Fibroblast of lung (primary cell): ENCODE measurements at regions not wholly inside any gene's neighbourhood (a gene's known extent, or its start where the extent isn't known, plus 50 kb on each side); places are given as distances from the start of the nearest gene placed in this dataset.
"Not testable (repeated sequence)": the region's sequence is repeated elsewhere in the genome, so short reads cannot be mapped to it uniquely, and the experiment has no call there.

Experiments
- DNase-seq, 2 donors: peaks; one replicate each; pipeline versions ENCODE4 v3.0.0 to v3.0.0-alpha.2; 2010; ENCODE audit warnings: low read depth in 2 of 2
- H2AFZ ChIP-seq: 2 replicates; pipeline ENCODE4 v1.5.1; 2012; ENCODE audit warnings: low read length, control low read depth, inconsistent platforms
- H3K27ac ChIP-seq: 2 replicates; pipeline ENCODE4 v1.5.1; 2011; ENCODE audit warnings: low read length, control low read depth; ENCODE audit not compliant: insufficient read depth
- H3K27me3 ChIP-seq: 2 replicates; pipeline ENCODE4 v1.5.1; 2011; ENCODE audit warnings: mild to moderate bottlenecking, low read length; ENCODE audit not compliant: control insufficient read depth, insufficient read depth
- H3K36me3 ChIP-seq: 2 replicates; pipeline ENCODE4 v1.5.1; 2011; ENCODE audit warnings: low read length; ENCODE audit not compliant: control insufficient read depth, insufficient read depth
- H3K4me1 ChIP-seq: 2 replicates; pipeline ENCODE4 v1.5.1; 2011; ENCODE audit warnings: low read length; ENCODE audit not compliant: control insufficient read depth, insufficient read depth; ENCODE audit errors: extremely low read depth
- H3K4me2 ChIP-seq: 2 replicates; pipeline ENCODE4 v1.5.1; 2011; ENCODE audit warnings: low read length, control low read depth; ENCODE audit not compliant: insufficient read depth; ENCODE audit errors: extremely low read depth
- H3K4me3 ChIP-seq, 4 experiments: fragments of 200-600 bp in 1 of 4; sonication (generic) in 1 of 4; replicated peaks in 1 of 4; 2 replicates each; pipeline ENCODE4 v1.5.1; 2011 to 2016; ENCODE audit warnings: low read length in 4 of 4, low read depth in 3 of 4, mild to moderate bottlenecking in 3 of 4, control low read depth in 2 of 4, inconsistent platforms in 1 of 4, mixed read lengths in 1 of 4; ENCODE audit not compliant: insufficient read depth in 1 of 4; ENCODE audit errors: control extremely low read depth in 1 of 4
- H3K79me2 ChIP-seq: 2 replicates; pipeline ENCODE4 v1.5.1; 2012; ENCODE audit warnings: mild to moderate bottlenecking, low read length, inconsistent platforms; ENCODE audit not compliant: control insufficient read depth, insufficient read depth
- H3K9ac ChIP-seq: 2 replicates; pipeline ENCODE4 v1.5.1; 2011; ENCODE audit warnings: mild to moderate bottlenecking, low read length, control low read depth; ENCODE audit not compliant: insufficient read depth
- H3K9me3 ChIP-seq: 2 replicates; pipeline ENCODE4 v1.5.1; 2012; ENCODE audit warnings: low read depth, low read length; ENCODE audit not compliant: control insufficient read depth, insufficient read depth
- H4K20me1 ChIP-seq: 2 replicates; pipeline ENCODE4 v1.5.1; 2011; ENCODE audit warnings: low read length; ENCODE audit not compliant: control insufficient read depth, insufficient read depth; ENCODE audit errors: extremely low read depth
- CTCF ChIP-seq, 2 donors: IDR thresholded peaks in 1 of 2; conservative IDR thresholded peaks in 1 of 2; 1 replicate in 1 of 2; 2 replicates in 1 of 2; pipeline ENCODE4 v1.5.1; 2011 to 2012; ENCODE audit warnings: low read length in 2 of 2, control low read depth in 1 of 2, inconsistent platforms in 1 of 2, low read depth in 1 of 2, mild to moderate bottlenecking in 1 of 2
- EZH2 ChIP-seq: IDR thresholded peaks from 2 replicates; pipeline ENCODE4 v1.5.1; 2012; ENCODE audit warnings: low read length, control low read depth, mild to moderate bottlenecking; ENCODE audit errors: missing control alignments

- no peaks in the 10 kb centered on the region for H3K4me1 ChIP-seq
- no peaks in the 10 kb centered on the region for H3K79me2 ChIP-seq
- no peak overlapping the region for H3K4me2 ChIP-seq
- DNase-seq: no peak
- H3K4me3 ChIP-seq: no peak overlapping the region
- no peak overlapping the region for H3K27ac ChIP-seq
- no peaks in the 10 kb centered on the region for H3K27me3 ChIP-seq
- H4K20me1 ChIP-seq: no peaks in the 10 kb centered on the region
- no peaks in the 10 kb centered on the region for H3K9me3 ChIP-seq
- no peaks in the 10 kb centered on the region for H3K36me3 ChIP-seq
- no peak overlapping the region for H2AFZ ChIP-seq
- TF ChIP-seq EZH2: no peak
- no peak for TF ChIP-seq CTCF (conservative IDR thresholded peaks at IDR 0.05 in 1 of 2, IDR thresholded peaks at IDR 0.05 in 1 of 2; ENCODE audit: low read depth in 1 of 2, low read length in 2 of 2)
- H3K9ac ChIP-seq: no peak overlapping the region
Observed at GRCh38 chr10:84012831-84013458, 126.4 kb upstream of the GHITM start.

- no peaks in the 10 kb centered on the region for H3K9me3 ChIP-seq
- no peak overlapping the region for H3K4me3 ChIP-seq
- DNase-seq: no peak
- H2AFZ ChIP-seq: no peak overlapping the region
- H3K4me2 ChIP-seq: no peak overlapping the region
- no peaks in the 10 kb centered on the region for H3K27me3 ChIP-seq
- H4K20me1 ChIP-seq: no peaks in the 10 kb centered on the region
- no peaks in the 10 kb centered on the region for H3K36me3 ChIP-seq
- H3K79me2 ChIP-seq: no peaks in the 10 kb centered on the region
- H3K4me1 ChIP-seq: no peaks in the 10 kb centered on the region
- no peak for TF ChIP-seq CTCF (conservative IDR thresholded peaks at IDR 0.05 in 1 of 2, IDR thresholded peaks at IDR 0.05 in 1 of 2; ENCODE audit: low read depth in 1 of 2, low read length in 2 of 2)
- TF ChIP-seq EZH2: no peak
- no peak overlapping the region for H3K27ac ChIP-seq
- H3K9ac ChIP-seq: no peak overlapping the region
Observed at GRCh38 chr10:84015877-84016595, 123.3 kb upstream of the GHITM start.

- Histone ChIP-seq H3K27ac (no peak overlapping the region), H3K27me3 (no peaks in the 10 kb centered on the region), H2AFZ (no peak overlapping the region), H3K4me2 (no peak overlapping the region), H3K36me3 (no peaks in the 10 kb centered on the region), H3K79me2 (no peaks in the 10 kb centered on the region), H3K9ac (no peak overlapping the region), H3K4me1 (no peaks in the 10 kb centered on the region), H4K20me1 (no peaks in the 10 kb centered on the region), H3K4me3 (no peak overlapping the region), H3K9me3 (no peaks in the 10 kb centered on the region)
- TF ChIP-seq EZH2: no peak
- TF ChIP-seq CTCF (conservative IDR thresholded peaks at IDR 0.05 in 1 of 2, IDR thresholded peaks at IDR 0.05 in 1 of 2; ENCODE audit: low read depth in 1 of 2, low read length in 2 of 2): no peak
- DNase-seq: no peak
Observed at GRCh38 chr10:84018826-84019225, 120.5 kb upstream of the GHITM start.

- not testable (repeated sequence) for H3K79me2 ChIP-seq, H3K27ac ChIP-seq, H3K36me3 ChIP-seq, H3K9ac ChIP-seq, H4K20me1 ChIP-seq, H3K4me1 ChIP-seq, DNase-seq, H3K27me3 ChIP-seq, H3K4me2 ChIP-seq, H3K9me3 ChIP-seq, H2AFZ ChIP-seq, H3K4me3 ChIP-seq
Observed at GRCh38 chr10:84019854-84020458, 119.4 kb upstream of the GHITM start.
